Activated CD4-positive, CD25-positive, alpha-beta regulatory T cell treated with anti-CD3 and anti-CD28 coated beads, Interleukin-2, amount 50 U/mL, for 16 hours (primary cell): ENCODE measurements at regions not wholly inside any gene's neighbourhood (a gene's known extent, or its start where the extent isn't known, plus 50 kb on each side); places are given as distances from the start of the nearest gene placed in this dataset.

Source experiments
- DNase-seq: peaks from one replicate; pipeline ENCODE4 v3.0.0-alpha.2; 2020; ENCODE audit warnings: low read depth, low spot score

GRCh38 chr17:72497915-72498314, 377.1 kb downstream of the SOX9 start:
- DNase-seq, result no peak

GRCh38 chr17:72498364-72499210, 377.8 kb downstream of the SOX9 start:
- no peak for DNase-seq

- no peak for DNase-seq
These were observed 380.9 kb downstream of the SOX9 start for GRCh38 chr17:72501404-72502370.

GRCh38 chr17:72502371-72503341, 381.8 kb downstream of the SOX9 start:
- DNase-seq, result no peak

- no peak for DNase-seq
These were observed 382.7 kb downstream of the SOX9 start for GRCh38 chr17:72503556-72503955.

- DNase-seq, result no peak
These were observed 384.0 kb downstream of the SOX9 start for GRCh38 chr17:72504783-72505182.

- DNase-seq, result no peak
These were observed 386.0 kb downstream of the SOX9 start for GRCh38 chr17:72506773-72507172.

GRCh38 chr17:72507370-72507769, 386.6 kb downstream of the SOX9 start:
- no peak for DNase-seq

- no peak for DNase-seq
These were observed 389.7 kb downstream of the SOX9 start for GRCh38 chr17:72510351-72511016.

GRCh38 chr17:72511242-72511641, 390.4 kb downstream of the SOX9 start:
- no peak for DNase-seq

GRCh38 chr17:72511874-72512273, 391.1 kb downstream of the SOX9 start:
- DNase-seq, result no peak

GRCh38 chr17:72512649-72513556, 392.1 kb downstream of the SOX9 start:
- DNase-seq, result no peak

- DNase-seq, result no peak
These were observed 393.6 kb downstream of the SOX9 start for GRCh38 chr17:72514321-72514861.

GRCh38 chr17:72514891-72515290, 394.1 kb downstream of the SOX9 start:
- DNase-seq, result no peak

- DNase-seq, result no peak
These were observed 394.7 kb downstream of the SOX9 start for GRCh38 chr17:72515291-72516065.

- DNase-seq, result no peak
These were observed 396.1 kb downstream of the SOX9 start for GRCh38 chr17:72516772-72517399.

GRCh38 chr17:72517413-72518158, 396.8 kb downstream of the SOX9 start:
- no peak for DNase-seq
